OCI-LY3 (cell line): ENCODE measurements at regions not wholly inside any gene's neighbourhood (a gene's known extent, or its start where the extent isn't known, plus 50 kb on each side); places are given as distances from the start of the nearest gene placed in this dataset.

ENCODE experiments used
- EZH2phosphoT487 ChIP-seq: fragments of 200-600 bp; shearing (Covaris generic); IDR thresholded peaks from 2 replicates; pipeline ENCODE4 v1.6.1; 2018; ENCODE audit warnings: antibody characterized with exemption, mixed run types, low read depth
- TF ChIP-seq, protein P1 (sequence below): fragments of 200-600, 300-600 bp; sonication (generic); IDR thresholded peaks from 2 replicates; pipeline ENCODE4 v1.5.1; 2014; ENCODE audit warnings: antibody characterized with exemption, low read length, low read depth

DNA sequence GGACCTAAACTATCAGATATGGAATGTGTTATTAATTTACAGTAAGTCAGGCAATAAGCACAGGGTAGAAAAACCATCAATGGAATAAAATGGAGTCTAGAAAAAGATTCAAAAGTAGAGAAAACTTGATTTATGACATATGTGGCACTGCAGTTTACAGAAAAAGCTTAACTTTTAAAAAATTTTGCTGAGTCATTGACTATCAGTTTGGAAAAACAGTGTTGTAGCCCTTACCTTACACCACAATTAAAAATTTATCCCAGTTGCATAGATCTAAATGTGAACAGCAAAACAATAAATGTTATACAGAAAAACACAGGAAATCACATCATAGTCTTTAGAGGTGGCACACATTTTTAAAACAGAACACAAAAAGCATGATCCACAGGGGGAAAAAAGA is 108.5 kb downstream of the USP22 start:
- TF ChIP-seq, protein P1, sequence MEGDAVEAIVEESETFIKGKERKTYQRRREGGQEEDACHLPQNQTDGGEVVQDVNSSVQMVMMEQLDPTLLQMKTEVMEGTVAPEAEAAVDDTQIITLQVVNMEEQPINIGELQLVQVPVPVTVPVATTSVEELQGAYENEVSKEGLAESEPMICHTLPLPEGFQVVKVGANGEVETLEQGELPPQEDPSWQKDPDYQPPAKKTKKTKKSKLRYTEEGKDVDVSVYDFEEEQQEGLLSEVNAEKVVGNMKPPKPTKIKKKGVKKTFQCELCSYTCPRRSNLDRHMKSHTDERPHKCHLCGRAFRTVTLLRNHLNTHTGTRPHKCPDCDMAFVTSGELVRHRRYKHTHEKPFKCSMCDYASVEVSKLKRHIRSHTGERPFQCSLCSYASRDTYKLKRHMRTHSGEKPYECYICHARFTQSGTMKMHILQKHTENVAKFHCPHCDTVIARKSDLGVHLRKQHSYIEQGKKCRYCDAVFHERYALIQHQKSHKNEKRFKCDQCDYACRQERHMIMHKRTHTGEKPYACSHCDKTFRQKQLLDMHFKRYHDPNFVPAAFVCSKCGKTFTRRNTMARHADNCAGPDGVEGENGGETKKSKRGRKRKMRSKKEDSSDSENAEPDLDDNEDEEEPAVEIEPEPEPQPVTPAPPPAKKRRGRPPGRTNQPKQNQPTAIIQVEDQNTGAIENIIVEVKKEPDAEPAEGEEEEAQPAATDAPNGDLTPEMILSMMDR: no peak
- TF ChIP-seq EZH2phosphoT487: no peak
